K562 (cell line): ENCODE measurements at regions not wholly inside any gene's neighbourhood (a gene's known extent, or its start where the extent isn't known, plus 50 kb on each side); places are given as distances from the start of the nearest gene placed in this dataset.

Experiments used
- ATAC-seq: fragments of 200-7000 bp; cut with Tn5 transposase; 3 replicates; pipeline ENCODE4 v1.9.1; 2020; ENCODE audit warnings: moderate library complexity
- BruUV-seq: library from RNA; stranded (reverse); fragments of 400-500 nt; replicated peaks from 2 replicates; lab custom pipeline; 2021; lab: Mats Ljungman, UMichigan
- CTCF ChIA-PET: fragments of 300-600 bp; formaldehyde crosslinking; extraction: SDS; loops from one replicate; lab custom pipeline; 2021; ENCODE audit warnings: low intra/inter-chr PET ratio; lab: Yijun Ruan, JAX
- POLR2A ChIA-PET: fragments of 300-600, 350-650 bp; sonication (Branson Sonifier 250); formaldehyde crosslinking; extraction: SDS; loops from one replicate; lab custom pipeline; 2021; ENCODE audit warnings: antibody characterized with exemption, inconsistent platforms; lab: Yijun Ruan, JAX
- DNase-seq, 4 experiments: peaks; one replicate each; pipeline versions ENCODE4 v3.0.0 to v3.0.0-alpha.2; 2011 to 2018; ENCODE audit warnings: low spot score in 3 of 4, mixed read lengths in 3 of 4; ENCODE audit errors: extremely low read depth in 1 of 4
- FAIRE-seq: peaks from 2 replicates; lab custom pipeline; 2011; peaks lifted over from hg19 to GRCh38; lab: Jason Lieb, UNC
- H2AFZ ChIP-seq: 2 replicates; pipeline ENCODE4 v1.6.0; 2011; ENCODE audit warnings: low read depth, low read length, control low read depth, inconsistent platforms
- H3K27ac ChIP-seq: fragments of 200-600 bp; 3 replicates; pipeline ENCODE4 v1.8.0; 2011; ENCODE audit warnings: low read depth, mild to moderate bottlenecking, control low read depth, inconsistent platforms, low read length, moderate library complexity, mixed read lengths; ENCODE audit errors: extremely low read depth
- H3K27me3 ChIP-seq, 2 experiments: fragments of 300-600 bp in 1 of 2; 2 replicates in 1 of 2; 3 replicates in 1 of 2; pipeline versions ENCODE4 v1.6.0 to v1.8.0; 2011; ENCODE audit warnings: inconsistent platforms in 2 of 2, low read length in 2 of 2, mild to moderate bottlenecking in 1 of 2, mixed read lengths in 1 of 2, moderate library complexity in 1 of 2; ENCODE audit not compliant: control insufficient read depth in 2 of 2, insufficient read depth in 2 of 2
- H3K36me3 ChIP-seq: fragments of 300-600 bp; 3 replicates; pipeline ENCODE4 v1.8.0; 2011; ENCODE audit warnings: mild to moderate bottlenecking, low read length, inconsistent platforms; ENCODE audit not compliant: control insufficient read depth, insufficient read depth
- H3K4me1 ChIP-seq, 2 experiments: fragments of 200-600 bp in 1 of 2; replicated peaks in 1 of 2; 2 replicates in 1 of 2; 3 replicates in 1 of 2; pipeline versions ENCODE4 v1.5.1 to v1.8.0; 2011; ENCODE audit warnings: inconsistent platforms in 2 of 2, low read length in 2 of 2, mild to moderate bottlenecking in 1 of 2, mixed read lengths in 1 of 2, moderate library complexity in 1 of 2; ENCODE audit not compliant: control insufficient read depth in 2 of 2, insufficient read depth in 2 of 2
- H3K4me2 ChIP-seq: 2 replicates; pipeline ENCODE4 v1.6.1; 2011; ENCODE audit warnings: low read length, control low read depth, inconsistent platforms, mixed read lengths; ENCODE audit not compliant: insufficient read depth
- H3K4me3 ChIP-seq: fragments of 200-600 bp; sonication (generic), shearing (Covaris generic); 2 replicates; pipeline ENCODE4 v1.5.1; 2016; ENCODE audit warnings: control low read depth, inconsistent platforms
- H3K79me2 ChIP-seq: fragments of 200-600 bp; 3 replicates; pipeline ENCODE4 v1.8.0; 2011; ENCODE audit warnings: low read length, inconsistent platforms; ENCODE audit not compliant: control insufficient read depth, insufficient read depth
- H3K9ac ChIP-seq, 2 experiments: 2 replicates each; pipeline versions ENCODE4 v1.6.0 to v1.6.1; 2011; ENCODE audit warnings: low read depth in 2 of 2, low read length in 2 of 2, control low read depth in 1 of 2, inconsistent platforms in 1 of 2, mild to moderate bottlenecking in 1 of 2, mixed read lengths in 1 of 2; ENCODE audit not compliant: insufficient read depth in 1 of 2
- H3K9me1 ChIP-seq: one replicate; pipeline ENCODE4 v1.6.0; 2011; ENCODE audit warnings: inconsistent platforms, mild to moderate bottlenecking, low read length, moderate library complexity; ENCODE audit not compliant: control insufficient read depth, insufficient read depth
- H3K9me3 ChIP-seq: replicated peaks from 2 replicates; pipeline ENCODE4 v1.5.1; 2011; ENCODE audit warnings: low read depth, low read length, inconsistent platforms; ENCODE audit not compliant: control insufficient read depth, insufficient read depth
- H4K20me1 ChIP-seq: replicated peaks from 2 replicates; pipeline ENCODE4 v1.6.1; 2011; ENCODE audit warnings: low read length, inconsistent platforms, mixed read lengths; ENCODE audit not compliant: control insufficient read depth, insufficient read depth
- DMBX1 ChIP-seq: fragments of 250-450 bp; sonication (Bioruptor Pico); IDR thresholded peaks from 2 replicates; pipeline ENCODE4 v1.8.0; 2022; ENCODE audit warnings: inconsistent platforms, mild to moderate bottlenecking, moderate library complexity, borderline replicate concordance
- ELF1 ChIP-seq: fragments of 200-800 bp; sonication (Bioruptor generic); IDR thresholded peaks from 2 replicates; pipeline ENCODE4 v1.6.1; 2016; ENCODE audit warnings: missing genetic modification characterization, missing compliant biosample characterization
- HMGN3 ChIP-seq: IDR thresholded peaks from 2 replicates; pipeline ENCODE4 v1.6.1; 2011; ENCODE audit warnings: borderline replicate concordance, low read depth, mild to moderate bottlenecking, mixed read lengths, low read length; ENCODE audit not compliant: insufficient read length; ENCODE audit errors: extremely low read depth
- PHB ChIP-seq: fragments of 250-450 bp; sonication (Bioruptor Pico); IDR thresholded peaks from 2 replicates; pipeline ENCODE4 v1.5.0; 2021
- PTTG1 ChIP-seq: fragments of 450-650 bp; IDR thresholded peaks from 2 replicates; pipeline ENCODE4 v1.6.1; 2016; ENCODE audit warnings: low read depth, mild to moderate bottlenecking, missing genetic modification characterization, missing compliant biosample characterization
- SRSF9 ChIP-seq: fragments of 200-400 bp; formaldehyde crosslinking; IDR thresholded peaks from 2 replicates; pipeline ENCODE4 v1.6.1; 2017; ENCODE audit warnings: low read depth, low read length, borderline replicate concordance
- ZNF41 ChIP-seq: fragments of 250-450 bp; sonication (Bioruptor Pico); conservative IDR thresholded peaks from 2 replicates; pipeline ENCODE4 v1.4.0; 2020; ENCODE audit warnings: mild to moderate bottlenecking
- ZNF445 ChIP-seq: fragments of 250-450 bp; sonication (Bioruptor Pico); IDR thresholded peaks from 2 replicates; pipeline ENCODE4 v1.4.0; 2020; ENCODE audit warnings: low read depth, mild to moderate bottlenecking, moderate library complexity
- ZNF668 ChIP-seq: fragments of 250-450 bp; sonication (Bioruptor Pico); IDR thresholded peaks from 2 replicates; pipeline ENCODE4 v1.8.0; 2022; ENCODE audit warnings: mild to moderate bottlenecking, inconsistent platforms
- WGBS: fragments of 100-300 bp; shearing (Covaris generic); methylation state at CpG from one replicate; pipeline ENCODE4 v1.1.6; 2016; ENCODE audit warnings: low coverage, mixed read lengths; ENCODE audit not compliant: insufficient coverage; ENCODE audit errors: missing lambda C conversion rate; 5-methylcytosine and 5-hydroxymethylcytosine counted together
- in situ Hi-C: fragments of 300-500 bp; cut with MboI; formaldehyde crosslinking; loops from 4 replicates; pipeline ENCODE4 v1.15.0; 2018; ENCODE audit warnings: inconsistent platforms, mixed read lengths
- intact Hi-C: fragments of 100-400 bp; cut with micrococcal nuclease; formaldehyde crosslinking; loops from 2 replicates; pipeline ENCODE4 v1.14.2; 2022
- TF ChIP-seq, protein P1 (sequence below): fragments of 200-800 bp; sonication (Bioruptor generic); IDR thresholded peaks from 2 replicates; pipeline ENCODE4 v1.6.1; 2016; ENCODE audit warnings: missing genetic modification characterization, missing compliant biosample characterization
- TF ChIP-seq, protein P2 (sequence below): sonication (generic); formaldehyde crosslinking; IDR thresholded peaks from 2 replicates; pipeline ENCODE4 v1.8.1; 2023; ENCODE audit warnings: mild to moderate bottlenecking, missing genetic modification reagents
- TF ChIP-seq, protein P3 (sequence below): IDR thresholded peaks from 2 replicates; pipeline ENCODE4 v1.6.1; 2012; ENCODE audit warnings: low read depth, low read length, improper control_type of control experiment, borderline replicate concordance

- TF ChIP-seq, protein P1, sequence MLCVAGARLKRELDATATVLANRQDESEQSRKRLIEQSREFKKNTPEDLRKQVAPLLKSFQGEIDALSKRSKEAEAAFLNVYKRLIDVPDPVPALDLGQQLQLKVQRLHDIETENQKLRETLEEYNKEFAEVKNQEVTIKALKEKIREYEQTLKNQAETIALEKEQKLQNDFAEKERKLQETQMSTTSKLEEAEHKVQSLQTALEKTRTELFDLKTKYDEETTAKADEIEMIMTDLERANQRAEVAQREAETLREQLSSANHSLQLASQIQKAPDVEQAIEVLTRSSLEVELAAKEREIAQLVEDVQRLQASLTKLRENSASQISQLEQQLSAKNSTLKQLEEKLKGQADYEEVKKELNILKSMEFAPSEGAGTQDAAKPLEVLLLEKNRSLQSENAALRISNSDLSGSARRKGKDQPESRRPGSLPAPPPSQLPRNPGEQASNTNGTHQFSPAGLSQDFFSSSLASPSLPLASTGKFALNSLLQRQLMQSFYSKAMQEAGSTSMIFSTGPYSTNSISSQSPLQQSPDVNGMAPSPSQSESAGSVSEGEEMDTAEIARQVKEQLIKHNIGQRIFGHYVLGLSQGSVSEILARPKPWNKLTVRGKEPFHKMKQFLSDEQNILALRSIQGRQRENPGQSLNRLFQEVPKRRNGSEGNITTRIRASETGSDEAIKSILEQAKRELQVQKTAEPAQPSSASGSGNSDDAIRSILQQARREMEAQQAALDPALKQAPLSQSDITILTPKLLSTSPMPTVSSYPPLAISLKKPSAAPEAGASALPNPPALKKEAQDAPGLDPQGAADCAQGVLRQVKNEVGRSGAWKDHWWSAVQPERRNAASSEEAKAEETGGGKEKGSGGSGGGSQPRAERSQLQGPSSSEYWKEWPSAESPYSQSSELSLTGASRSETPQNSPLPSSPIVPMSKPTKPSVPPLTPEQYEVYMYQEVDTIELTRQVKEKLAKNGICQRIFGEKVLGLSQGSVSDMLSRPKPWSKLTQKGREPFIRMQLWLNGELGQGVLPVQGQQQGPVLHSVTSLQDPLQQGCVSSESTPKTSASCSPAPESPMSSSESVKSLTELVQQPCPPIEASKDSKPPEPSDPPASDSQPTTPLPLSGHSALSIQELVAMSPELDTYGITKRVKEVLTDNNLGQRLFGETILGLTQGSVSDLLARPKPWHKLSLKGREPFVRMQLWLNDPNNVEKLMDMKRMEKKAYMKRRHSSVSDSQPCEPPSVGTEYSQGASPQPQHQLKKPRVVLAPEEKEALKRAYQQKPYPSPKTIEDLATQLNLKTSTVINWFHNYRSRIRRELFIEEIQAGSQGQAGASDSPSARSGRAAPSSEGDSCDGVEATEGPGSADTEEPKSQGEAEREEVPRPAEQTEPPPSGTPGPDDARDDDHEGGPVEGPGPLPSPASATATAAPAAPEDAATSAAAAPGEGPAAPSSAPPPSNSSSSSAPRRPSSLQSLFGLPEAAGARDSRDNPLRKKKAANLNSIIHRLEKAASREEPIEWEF (CRISPR knock-in tag) = no peak
Measured at GRCh38 chr4:20101831-20102230, 149.9 kb upstream of the SLIT2 start (continued).

DNA sequence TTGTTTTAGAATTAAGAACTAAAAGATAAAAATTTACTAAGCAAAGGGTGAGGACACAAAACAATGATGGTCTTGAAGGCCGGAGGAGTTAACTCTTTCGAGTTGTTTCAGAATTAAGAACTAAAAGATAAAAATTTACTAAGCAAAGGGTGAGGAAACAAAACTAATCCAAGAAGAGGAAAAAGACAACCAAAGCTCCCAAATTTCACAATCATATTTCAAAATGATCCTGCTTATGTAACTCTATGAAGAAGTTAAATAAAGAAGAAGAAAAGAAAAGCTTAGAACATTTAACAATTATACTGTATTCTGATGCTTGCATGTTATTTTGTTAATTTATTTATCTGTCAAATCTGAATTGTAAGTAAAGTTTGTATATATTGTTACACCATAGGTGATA lies 154.8 kb upstream of the SLIT2 start:
- BruUV-seq = no TSS peak
- 3% methylated on average over 2 of the region's 2 CpGs for WGBS
- no peak for DNase-seq
- Histone ChIP-seq H3K9me1 (no peaks in the 10 kb centered on the region), H3K4me1 (no peaks in the 10 kb centered on the region), H3K27me3 (no peaks in the 10 kb centered on the region), H3K9ac (no peak overlapping the region), H3K79me2 (no peaks in the 10 kb centered on the region), H3K36me3 (no peaks in the 10 kb centered on the region), H3K9me3 (no peaks in the 10 kb centered on the region), H3K4me3 (no peak overlapping the region), H4K20me1 (no peaks in the 10 kb centered on the region), H2AFZ (no peak overlapping the region), H3K4me2 (no peak overlapping the region), H3K27ac (no peak overlapping the region)
- no peak for ATAC-seq
- in situ Hi-C loops = no loop called here
- CTCF ChIA-PET = no interaction called here
- intact Hi-C loops = no loop called here
- FAIRE-seq = no peak
- POLR2A ChIA-PET = no interaction called here
- TF ChIP-seq SRSF9 = no peak
- TF ChIP-seq ZNF668 (CRISPR knock-in tag) = no peak
- TF ChIP-seq, protein P2, sequence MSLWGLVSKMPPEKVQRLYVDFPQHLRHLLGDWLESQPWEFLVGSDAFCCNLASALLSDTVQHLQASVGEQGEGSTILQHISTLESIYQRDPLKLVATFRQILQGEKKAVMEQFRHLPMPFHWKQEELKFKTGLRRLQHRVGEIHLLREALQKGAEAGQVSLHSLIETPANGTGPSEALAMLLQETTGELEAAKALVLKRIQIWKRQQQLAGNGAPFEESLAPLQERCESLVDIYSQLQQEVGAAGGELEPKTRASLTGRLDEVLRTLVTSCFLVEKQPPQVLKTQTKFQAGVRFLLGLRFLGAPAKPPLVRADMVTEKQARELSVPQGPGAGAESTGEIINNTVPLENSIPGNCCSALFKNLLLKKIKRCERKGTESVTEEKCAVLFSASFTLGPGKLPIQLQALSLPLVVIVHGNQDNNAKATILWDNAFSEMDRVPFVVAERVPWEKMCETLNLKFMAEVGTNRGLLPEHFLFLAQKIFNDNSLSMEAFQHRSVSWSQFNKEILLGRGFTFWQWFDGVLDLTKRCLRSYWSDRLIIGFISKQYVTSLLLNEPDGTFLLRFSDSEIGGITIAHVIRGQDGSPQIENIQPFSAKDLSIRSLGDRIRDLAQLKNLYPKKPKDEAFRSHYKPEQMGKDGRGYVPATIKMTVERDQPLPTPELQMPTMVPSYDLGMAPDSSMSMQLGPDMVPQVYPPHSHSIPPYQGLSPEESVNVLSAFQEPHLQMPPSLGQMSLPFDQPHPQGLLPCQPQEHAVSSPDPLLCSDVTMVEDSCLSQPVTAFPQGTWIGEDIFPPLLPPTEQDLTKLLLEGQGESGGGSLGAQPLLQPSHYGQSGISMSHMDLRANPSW (CRISPR knock-in tag) = no peak
- no peak for TF ChIP-seq HMGN3
- TF ChIP-seq ZNF41 (CRISPR knock-in tag) = no peak
- TF ChIP-seq, protein P3, sequence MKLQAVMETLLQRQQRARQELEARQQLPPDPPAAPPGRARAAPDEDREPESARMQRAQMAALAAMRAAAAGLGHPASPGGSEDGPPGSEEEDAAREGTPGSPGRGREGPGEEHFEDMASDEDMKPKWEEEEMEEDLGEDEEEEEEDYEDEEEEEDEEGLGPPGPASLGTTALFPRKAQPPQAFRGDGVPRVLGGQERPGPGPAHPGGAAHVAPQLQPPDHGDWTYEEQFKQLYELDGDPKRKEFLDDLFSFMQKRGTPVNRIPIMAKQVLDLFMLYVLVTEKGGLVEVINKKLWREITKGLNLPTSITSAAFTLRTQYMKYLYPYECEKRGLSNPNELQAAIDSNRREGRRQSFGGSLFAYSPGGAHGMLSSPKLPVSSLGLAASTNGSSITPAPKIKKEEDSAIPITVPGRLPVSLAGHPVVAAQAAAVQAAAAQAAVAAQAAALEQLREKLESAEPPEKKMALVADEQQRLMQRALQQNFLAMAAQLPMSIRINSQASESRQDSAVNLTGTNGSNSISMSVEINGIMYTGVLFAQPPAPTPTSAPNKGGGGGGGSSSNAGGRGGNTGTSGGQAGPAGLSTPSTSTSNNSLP = no peak
- TF ChIP-seq DMBX1 (CRISPR knock-in tag) = no peak
- TF ChIP-seq ELF1 (tag) = no peak
- TF ChIP-seq PTTG1 (tag) = no peak
- TF ChIP-seq ZNF445 (CRISPR knock-in tag) = no peak
- no peak for TF ChIP-seq PHB
